GM19238 (cell line): ENCODE measurements at regions not wholly inside any gene's neighbourhood (a gene's known extent, or its start where the extent isn't known, plus 50 kb on each side); places are given as distances from the start of the nearest gene placed in this dataset.
"Not testable (repeated sequence)": the region's sequence is repeated elsewhere in the genome, so short reads cannot be mapped to it uniquely, and the experiment has no call there.

ENCODE experiments used
- DNase-seq: peaks from one replicate; pipeline ENCODE4 v3.0.0; 2011; ENCODE audit warnings: low spot score; ENCODE audit not compliant: insufficient read length

- no peak for DNase-seq
Observed at GRCh38 chr3:177835917-177836316, 638.6 kb upstream of the TBL1XR1 start.

GRCh38 chr3:177836671-177837070 is 639.4 kb upstream of the TBL1XR1 start:
- DNase-seq, result no peak

GRCh38 chr3:177837951-177838655 is 640.8 kb upstream of the TBL1XR1 start:
- DNase-seq, result no peak

GRCh38 chr3:177838766-177839350 is 641.6 kb upstream of the TBL1XR1 start:
- no peak for DNase-seq

GRCh38 chr3:177842302-177842701 is 645.0 kb upstream of the TBL1XR1 start:
- no peak for DNase-seq

GRCh38 chr3:177842743-177843734 is 645.8 kb upstream of the TBL1XR1 start:
- no peak for DNase-seq

GRCh38 chr3:177852001-177852807 is 654.9 kb upstream of the TBL1XR1 start:
- DNase-seq, result no peak

GRCh38 chr3:177855021-177855420 is 657.7 kb upstream of the TBL1XR1 start:
- no peak for DNase-seq

GRCh38 chr3:177860184-177860583 is 662.9 kb upstream of the TBL1XR1 start:
- DNase-seq, result no peak

GRCh38 chr3:177862962-177863491 is 665.7 kb upstream of the TBL1XR1 start:
- no peak for DNase-seq

GRCh38 chr3:177871267-177871666 is 665.0 kb upstream of the KCNMB2 start:
- not testable (repeated sequence) for DNase-seq

- no peak for DNase-seq
Observed at GRCh38 chr3:177878192-177878591, 658.0 kb upstream of the KCNMB2 start.

GRCh38 chr3:177878957-177879356 is 657.3 kb upstream of the KCNMB2 start:
- DNase-seq, result no peak

GRCh38 chr3:177881351-177881750 is 654.9 kb upstream of the KCNMB2 start:
- no peak for DNase-seq

GRCh38 chr3:177882124-177882648 is 654.0 kb upstream of the KCNMB2 start:
- DNase-seq, result no peak

- DNase-seq, result no peak
Observed at GRCh38 chr3:177883091-177883490, 653.1 kb upstream of the KCNMB2 start.

GRCh38 chr3:177883957-177884356 is 652.3 kb upstream of the KCNMB2 start:
- DNase-seq, result no peak

GRCh38 chr3:177885063-177885462 is 651.2 kb upstream of the KCNMB2 start:
- DNase-seq, result no peak

- no peak for DNase-seq
Observed at GRCh38 chr3:177886501-177886900, 649.7 kb upstream of the KCNMB2 start.

- no peak for DNase-seq
Observed at GRCh38 chr3:177887475-177887874, 648.8 kb upstream of the KCNMB2 start.

GRCh38 chr3:177889161-177889560 is 647.1 kb upstream of the KCNMB2 start:
- DNase-seq, result no peak
